ENCODE measurements at regions not wholly inside any gene's neighbourhood (a gene's known extent, or its start where the extent isn't known, plus 50 kb on each side); places are given as distances from the start of the nearest gene placed in this dataset.

GRCh38 chr2:198498516-198498915 lies 694.1 kb downstream of the PLCL1 start:
- TF ChIP-seq CTCF (conservative IDR thresholded peaks at IDR 0.05; ENCODE audit: low read depth, low read length): no peak
- no peak for DNase-seq (ENCODE audit: low read depth)

GRCh38 chr2:198498048-198498447 lies 693.7 kb downstream of the PLCL1 start:
- TF ChIP-seq CTCF (conservative IDR thresholded peaks at IDR 0.05; ENCODE audit: low read depth, low read length): no peak
- H3K4me3 ChIP-seq (ENCODE audit: low read length): no peak overlapping the region
- no peak for DNase-seq (ENCODE audit: low read depth)

More at GRCh38 chr2:198498516-198498915, 694.1 kb downstream of the PLCL1 start:
- no peak overlapping the region for H3K4me3 ChIP-seq (ENCODE audit: low read length)

GRCh38 chr2:198494931-198495330 lies 690.5 kb downstream of the PLCL1 start:
- TF ChIP-seq CTCF (conservative IDR thresholded peaks at IDR 0.05; ENCODE audit: low read depth, low read length): no peak
- no peak overlapping the region for H3K4me3 ChIP-seq (ENCODE audit: low read length)
- DNase-seq (ENCODE audit: low read depth): no peak

GRCh38 chr2:198490748-198491147 lies 686.4 kb downstream of the PLCL1 start:
- H3K4me3 ChIP-seq (ENCODE audit: low read length): no peak overlapping the region
- no peak for DNase-seq (ENCODE audit: low read depth)
- no peak for TF ChIP-seq CTCF (conservative IDR thresholded peaks at IDR 0.05; ENCODE audit: low read depth, low read length)

GRCh38 chr2:198488964-198489363 lies 684.6 kb downstream of the PLCL1 start:
- DNase-seq (ENCODE audit: low read depth): no peak
- no peak overlapping the region for H3K4me3 ChIP-seq (ENCODE audit: low read length)
- no peak for TF ChIP-seq CTCF (conservative IDR thresholded peaks at IDR 0.05; ENCODE audit: low read depth, low read length)

GRCh38 chr2:198483051-198483450 lies 678.7 kb downstream of the PLCL1 start:
- no peak for TF ChIP-seq CTCF (conservative IDR thresholded peaks at IDR 0.05; ENCODE audit: low read depth, low read length)
- no peak for DNase-seq (ENCODE audit: low read depth)
- no peak overlapping the region for H3K4me3 ChIP-seq (ENCODE audit: low read length)

- H3K4me3 ChIP-seq (ENCODE audit: low read length): no peak overlapping the region
- no peak for DNase-seq (ENCODE audit: low read depth)
- TF ChIP-seq CTCF (conservative IDR thresholded peaks at IDR 0.05; ENCODE audit: low read depth, low read length): no peak
Observed at GRCh38 chr2:198479065-198479464, 674.7 kb downstream of the PLCL1 start.

Measured in retinal pigment epithelial cell (primary cell).